HCT116 (cell line): ENCODE measurements at regions not wholly inside any gene's neighbourhood (a gene's known extent, or its start where the extent isn't known, plus 50 kb on each side); places are given as distances from the start of the nearest gene placed in this dataset.
A peak's percentile ranks its signal among the peaks of the same experiment; 100 is the strongest.

ENCODE experiments used
- ATAC-seq: fragments of 200-7000 bp; cut with Tn5 transposase; 2 replicates; pipeline ENCODE4 v1.9.1; 2020; ENCODE audit warnings: mild to moderate bottlenecking, moderate library complexity
- BruUV-seq: library from RNA; stranded (reverse); fragments of 400-500 nt; replicated peaks from 2 replicates; lab custom pipeline; 2021; lab: Mats Ljungman, UMichigan
- CTCF ChIA-PET: fragments of 300-600 bp; sonication (Branson Sonifier 250); formaldehyde crosslinking; loops from one replicate; lab custom pipeline; 2021; ENCODE audit warnings: antibody characterized with exemption; lab: Charles Lee
- POLR2A ChIA-PET: fragments of 300-600, 350-600 bp; sonication (Branson Sonifier 250); formaldehyde crosslinking; loops from one replicate; lab custom pipeline; 2021; ENCODE audit warnings: antibody characterized with exemption; lab: Charles Lee
- RAD21 ChIA-PET, 2 experiments: fragments of 300-600 bp; sonication (Branson Sonifier 250); formaldehyde crosslinking; loops; one replicate each; lab custom pipeline; 2023; ENCODE audit warnings: low total read pairs in 2 of 2; ENCODE audit not compliant: uncharacterized antibody in 2 of 2, unreplicated experiment in 2 of 2, low non-redundant PET in 1 of 2; lab: Charles Lee
- DNase-seq: peaks from one replicate; pipeline ENCODE4 v3.0.0-alpha.2; 2010; ENCODE audit warnings: low read depth, low spot score
- H2AFZ ChIP-seq: fragments of 200-600 bp; shearing (Covaris generic), sonication (generic); 2 replicates; pipeline ENCODE4 v1.6.1; 2017; ENCODE audit warnings: low read depth, mixed run types, mixed read lengths, antibody characterized with exemption, low read length; ENCODE audit not compliant: poor library complexity, severe bottlenecking
- H3K27ac ChIP-seq: 2 replicates; pipeline ENCODE4 v1.5.1; 2012; ENCODE audit warnings: low read depth, low read length
- H3K27me3 ChIP-seq: fragments of 200-600 bp; sonication (generic); 2 replicates; pipeline ENCODE4 v1.6.1; 2016; ENCODE audit warnings: mixed run types, low read length, mixed read lengths; ENCODE audit not compliant: insufficient read depth
- H3K36me3 ChIP-seq, 2 experiments: fragments of 200-500 bp in 1 of 2; fragments of 200-600 bp in 1 of 2; sonication (Bioruptor generic) in 1 of 2; sonication (generic) in 1 of 2; 2 replicates each; pipeline versions ENCODE4 v1.5.1 to v1.6.1; 2014 to 2016; ENCODE audit warnings: low read length in 2 of 2, inconsistent platforms in 1 of 2, mixed read lengths in 1 of 2, mixed run types in 1 of 2; ENCODE audit not compliant: insufficient read depth in 2 of 2, control insufficient read depth in 1 of 2
- H3K4me1 ChIP-seq, 2 experiments: fragments of 200-600 bp in 1 of 2; sonication (generic) in 1 of 2; 2 replicates each; pipeline versions ENCODE4 v1.5.1 to v1.6.1; 2012 to 2017; ENCODE audit warnings: low read length in 2 of 2, inconsistent platforms in 1 of 2, mild to moderate bottlenecking in 1 of 2, mixed read lengths in 1 of 2, mixed run types in 1 of 2, moderate library complexity in 1 of 2; ENCODE audit not compliant: insufficient read depth in 2 of 2, control insufficient read depth in 1 of 2
- H3K4me2 ChIP-seq: fragments of 200-600 bp; sonication (generic); 2 replicates; pipeline ENCODE4 v1.6.1; 2017; ENCODE audit warnings: mixed run types, low read length, mixed read lengths
- H3K4me3 ChIP-seq, 2 experiments: fragments of 200-600 bp in 1 of 2; sonication (generic) in 1 of 2; replicated peaks in 1 of 2; 2 replicates each; pipeline ENCODE4 v1.5.1; 2011 to 2016; ENCODE audit warnings: low read length in 2 of 2, control low read depth in 1 of 2, low read depth in 1 of 2, mild to moderate bottlenecking in 1 of 2, mixed read lengths in 1 of 2, mixed run types in 1 of 2
- H3K79me2 ChIP-seq: fragments of 200-600 bp; sonication (generic); 2 replicates; pipeline ENCODE4 v1.6.1; 2017; ENCODE audit warnings: mild to moderate bottlenecking, mixed run types, low read length, moderate library complexity, mixed read lengths; ENCODE audit not compliant: insufficient read depth
- H3K9ac ChIP-seq: fragments of 200-600 bp; sonication (generic); 2 replicates; pipeline ENCODE4 v1.6.1; 2016; ENCODE audit warnings: low read length, mixed read lengths
- H3K9me2 ChIP-seq: fragments of 200-600 bp; sonication (generic), shearing (Covaris generic); 2 replicates; pipeline ENCODE4 v1.6.1; 2017; ENCODE audit warnings: mixed run types, mild to moderate bottlenecking, moderate library complexity; ENCODE audit not compliant: insufficient read depth
- H3K9me3 ChIP-seq, 2 experiments: fragments of 200-500 bp in 1 of 2; fragments of 200-600 bp in 1 of 2; sonication (Bioruptor generic) in 1 of 2; sonication (generic) in 1 of 2; 2 replicates each; pipeline ENCODE4 v1.6.1; 2014 to 2017; ENCODE audit warnings: low read length in 2 of 2, mixed read lengths in 2 of 2, inconsistent platforms in 1 of 2, low read depth in 1 of 2, mild to moderate bottlenecking in 1 of 2, mixed run types in 1 of 2, moderate library complexity in 1 of 2; ENCODE audit not compliant: control insufficient read depth in 1 of 2, insufficient read depth in 1 of 2
- H4K20me1 ChIP-seq: fragments of 200-600 bp; sonication (generic), shearing (Covaris generic); 2 replicates; pipeline ENCODE4 v1.6.1; 2017; ENCODE audit warnings: mixed run types, mild to moderate bottlenecking, moderate library complexity; ENCODE audit not compliant: insufficient read depth
- CBX3 ChIP-seq: IDR thresholded peaks from 2 replicates; pipeline ENCODE4 v1.6.1; 2012; ENCODE audit warnings: low read depth
- CEBPB ChIP-seq: IDR thresholded peaks from 2 replicates; pipeline ENCODE4 v1.6.1; 2012; ENCODE audit warnings: low read depth
- CTCF ChIP-seq, 3 experiments: fragments of 200-600 bp in 1 of 3; sonication (generic) in 1 of 3; IDR thresholded peaks in 2 of 3; conservative IDR thresholded peaks in 1 of 3; 2 replicates each; pipeline ENCODE4 v1.5.1; 2012 to 2017; ENCODE audit warnings: low read depth in 2 of 3, low read length in 2 of 3, antibody characterized with exemption in 1 of 3, borderline replicate concordance in 1 of 3, control low read depth in 1 of 3, mild to moderate bottlenecking in 1 of 3, mixed read lengths in 1 of 3, mixed run types in 1 of 3, moderate library complexity in 1 of 3; ENCODE audit not compliant: insufficient read depth in 1 of 3
- EGR1 ChIP-seq: IDR thresholded peaks from 2 replicates; pipeline ENCODE4 v1.6.1; 2012; ENCODE audit warnings: low read depth
- ELF1 ChIP-seq: IDR thresholded peaks from 2 replicates; pipeline ENCODE4 v1.6.1; 2012; ENCODE audit warnings: low read depth, borderline replicate concordance
- EZH2 ChIP-seq: fragments of 200-600 bp; sonication (generic); IDR thresholded peaks from 2 replicates; pipeline ENCODE4 v1.6.1; 2017; ENCODE audit warnings: antibody characterized with exemption, mixed run types
- EZH2phosphoT487 ChIP-seq: fragments of 200-600 bp; IDR thresholded peaks from 2 replicates; pipeline ENCODE4 v1.6.1; 2018; ENCODE audit warnings: antibody characterized with exemption, borderline replicate concordance
- FOSL1 ChIP-seq: IDR thresholded peaks from 2 replicates; pipeline ENCODE4 v1.6.1; 2012; ENCODE audit warnings: low read depth
- JUND ChIP-seq: IDR thresholded peaks from 2 replicates; pipeline ENCODE4 v1.6.1; 2012
- POLR2A ChIP-seq: IDR thresholded peaks from 2 replicates; pipeline ENCODE4 v1.7.0; 2011; ENCODE audit warnings: borderline replicate concordance; ENCODE audit not compliant: insufficient read depth, insufficient read length; ENCODE audit errors: extremely low read depth
- POLR2AphosphoS5 ChIP-seq: IDR thresholded peaks from 2 replicates; pipeline ENCODE4 v1.6.1; 2011; ENCODE audit warnings: mild to moderate bottlenecking, low read depth, low read length, moderate library complexity
- RAD21 ChIP-seq: IDR thresholded peaks from 2 replicates; pipeline ENCODE4 v1.6.1; 2012; ENCODE audit warnings: low read depth, mild to moderate bottlenecking
- REST ChIP-seq: IDR thresholded peaks from 2 replicates; pipeline ENCODE4 v1.6.1; 2012; ENCODE audit warnings: low read depth
- SIN3A ChIP-seq: IDR thresholded peaks from 2 replicates; pipeline ENCODE4 v1.6.1; 2012; ENCODE audit warnings: low read depth
- SP1 ChIP-seq: IDR thresholded peaks from 2 replicates; pipeline ENCODE4 v1.6.1; 2012; ENCODE audit warnings: low read depth
- TCF7L2 ChIP-seq: IDR thresholded peaks from 2 replicates; pipeline ENCODE4 v1.7.0; 2011; ENCODE audit warnings: borderline replicate concordance, inconsistent platforms; ENCODE audit not compliant: insufficient read depth, insufficient read length; ENCODE audit errors: extremely low read depth
- YY1 ChIP-seq: IDR thresholded peaks from 2 replicates; pipeline ENCODE4 v1.6.1; 2011; ENCODE audit warnings: low read length, low read depth, moderate library complexity, mild to moderate bottlenecking; ENCODE audit not compliant: insufficient replicate concordance; ENCODE audit errors: extremely low read depth
- ZFX ChIP-seq: fragments of 450-650 bp; IDR thresholded peaks from 2 replicates; pipeline ENCODE4 v1.6.1; 2017
- ZNF274 ChIP-seq: fragments of 200-500 bp; sonication (Bioruptor generic); IDR thresholded peaks from 2 replicates; pipeline ENCODE4 v1.6.1; 2014; ENCODE audit warnings: mild to moderate bottlenecking, low read depth, low read length, inconsistent platforms
- intact Hi-C: fragments of 100-400 bp; cut with micrococcal nuclease; formaldehyde crosslinking; loops from 2 replicates; pipeline ENCODE4 v1.10.0; 2022
- TF ChIP-seq, protein P1 (sequence below): IDR thresholded peaks from 2 replicates; pipeline ENCODE4 v1.6.1; 2012
- TF ChIP-seq, protein P2 (sequence below): IDR thresholded peaks from 2 replicates; pipeline ENCODE4 v1.6.1; 2011; ENCODE audit warnings: mild to moderate bottlenecking, low read length, moderate library complexity; ENCODE audit not compliant: insufficient replicate concordance; ENCODE audit errors: extremely low read depth

DNA sequence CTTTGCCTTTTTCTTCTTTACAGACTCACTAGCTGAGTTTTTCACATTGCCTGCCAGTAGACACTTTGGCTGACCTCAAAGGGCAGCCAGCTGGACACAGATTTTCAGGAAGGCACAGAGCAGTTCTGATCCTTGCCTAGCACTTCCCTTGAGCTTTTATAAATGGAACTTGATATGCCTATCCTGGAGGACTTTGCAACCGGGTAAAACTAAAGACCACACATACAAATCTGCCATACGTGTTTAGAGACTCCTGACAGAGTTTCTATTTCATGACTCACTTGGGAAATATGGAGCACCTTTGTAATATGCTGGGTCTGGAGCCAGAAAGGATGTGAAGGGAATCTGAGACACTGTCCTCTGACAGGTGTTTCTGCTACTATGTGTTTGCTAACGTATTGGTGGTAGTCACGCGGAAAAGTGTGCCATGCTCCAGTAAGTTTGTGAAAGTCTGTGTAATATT is 56.7 kb upstream of the RASSF6 start:
- Histone ChIP-seq H3K79me2 (no peaks in the 10 kb centered on the region), H4K20me1 (no peaks in the 10 kb centered on the region), H3K36me3 (no peaks in the 10 kb centered on the region), H3K9ac (no peak overlapping the region), H3K27ac (no peak overlapping the region), H3K9me2 (no peaks in the 10 kb centered on the region; the same call in 1 of the 2 replicates), H3K9me3 (no peaks in the 10 kb centered on the region), H3K4me2 (peak overlapping the region; percentile 40), H3K4me3 (no peak overlapping the region), H3K4me1 (peaks cover 0 to 12% of the 10 kb centered on the region in 2 experiments; a peak in 2 of 4 replicates), H3K27me3 (no peaks in the 10 kb centered on the region), H2AFZ (peak overlapping the region; percentile 18)
- no TSS peak for BruUV-seq
- CTCF ChIA-PET: interaction anchor here (1.3 to 1.9 kb wide), 3 partner anchors 21 to 457 kb away, joined by 3 to 6 read pairs (median 3); no protein-coding TSS in a partner anchor
- ATAC-seq (no peak), DNase-seq (no peak)
- intact Hi-C loops: loop anchor here (10.0 kb wide), 1 partner anchor 358 kb away; the partner anchor contains the start of gene CXCL3
- POLR2A ChIA-PET: no interaction called here
- RAD21 ChIA-PET: no interaction called here
- TF ChIP-seq POLR2AphosphoS5 (no peak), JUND (peak; percentile 59), TCF7L2 (no peak), POLR2A (no peak), ELF1 (no peak), CBX3 (peak; percentile 39; the same call in 1 of the 2 replicates), CTCF (IDR thresholded peaks at IDR 0.05 in 2 of 3, conservative IDR thresholded peaks at IDR 0.05 in 1 of 3; ENCODE audit: borderline replicate concordance in 1 of 3, insufficient read depth in 1 of 3, low read depth in 2 of 3, low read length in 2 of 3) (no peak), EGR1 (no peak), EZH2 (no peak), YY1 (no peak), ZFX (no peak), SIN3A (0 out of 2 replicates have a peak, but pooled peaks have one; percentile 25), ZNF274 (no peak), FOSL1 (peak; percentile 54; the same call in 1 of the 2 replicates), CEBPB (0 out of 2 replicates have a peak, but pooled peaks have one; percentile 22), EZH2phosphoT487 (no peak), SP1 (0 out of 2 replicates have a peak, but pooled peaks have one; percentile 29), RAD21 (no peak), REST (no peak)
- TF ChIP-seq, protein P1, sequence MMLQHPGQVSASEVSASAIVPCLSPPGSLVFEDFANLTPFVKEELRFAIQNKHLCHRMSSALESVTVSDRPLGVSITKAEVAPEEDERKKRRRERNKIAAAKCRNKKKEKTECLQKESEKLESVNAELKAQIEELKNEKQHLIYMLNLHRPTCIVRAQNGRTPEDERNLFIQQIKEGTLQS: no peak
- TF ChIP-seq, protein P2, sequence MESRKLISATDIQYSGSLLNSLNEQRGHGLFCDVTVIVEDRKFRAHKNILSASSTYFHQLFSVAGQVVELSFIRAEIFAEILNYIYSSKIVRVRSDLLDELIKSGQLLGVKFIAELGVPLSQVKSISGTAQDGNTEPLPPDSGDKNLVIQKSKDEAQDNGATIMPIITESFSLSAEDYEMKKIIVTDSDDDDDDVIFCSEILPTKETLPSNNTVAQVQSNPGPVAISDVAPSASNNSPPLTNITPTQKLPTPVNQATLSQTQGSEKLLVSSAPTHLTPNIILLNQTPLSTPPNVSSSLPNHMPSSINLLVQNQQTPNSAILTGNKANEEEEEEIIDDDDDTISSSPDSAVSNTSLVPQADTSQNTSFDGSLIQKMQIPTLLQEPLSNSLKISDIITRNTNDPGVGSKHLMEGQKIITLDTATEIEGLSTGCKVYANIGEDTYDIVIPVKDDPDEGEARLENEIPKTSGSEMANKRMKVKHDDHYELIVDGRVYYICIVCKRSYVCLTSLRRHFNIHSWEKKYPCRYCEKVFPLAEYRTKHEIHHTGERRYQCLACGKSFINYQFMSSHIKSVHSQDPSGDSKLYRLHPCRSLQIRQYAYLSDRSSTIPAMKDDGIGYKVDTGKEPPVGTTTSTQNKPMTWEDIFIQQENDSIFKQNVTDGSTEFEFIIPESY: no peak
